ENCODE measurements at regions not wholly inside any gene's neighbourhood (a gene's known extent, or its start where the extent isn't known, plus 50 kb on each side); places are given as distances from the start of the nearest gene placed in this dataset.

DNA sequence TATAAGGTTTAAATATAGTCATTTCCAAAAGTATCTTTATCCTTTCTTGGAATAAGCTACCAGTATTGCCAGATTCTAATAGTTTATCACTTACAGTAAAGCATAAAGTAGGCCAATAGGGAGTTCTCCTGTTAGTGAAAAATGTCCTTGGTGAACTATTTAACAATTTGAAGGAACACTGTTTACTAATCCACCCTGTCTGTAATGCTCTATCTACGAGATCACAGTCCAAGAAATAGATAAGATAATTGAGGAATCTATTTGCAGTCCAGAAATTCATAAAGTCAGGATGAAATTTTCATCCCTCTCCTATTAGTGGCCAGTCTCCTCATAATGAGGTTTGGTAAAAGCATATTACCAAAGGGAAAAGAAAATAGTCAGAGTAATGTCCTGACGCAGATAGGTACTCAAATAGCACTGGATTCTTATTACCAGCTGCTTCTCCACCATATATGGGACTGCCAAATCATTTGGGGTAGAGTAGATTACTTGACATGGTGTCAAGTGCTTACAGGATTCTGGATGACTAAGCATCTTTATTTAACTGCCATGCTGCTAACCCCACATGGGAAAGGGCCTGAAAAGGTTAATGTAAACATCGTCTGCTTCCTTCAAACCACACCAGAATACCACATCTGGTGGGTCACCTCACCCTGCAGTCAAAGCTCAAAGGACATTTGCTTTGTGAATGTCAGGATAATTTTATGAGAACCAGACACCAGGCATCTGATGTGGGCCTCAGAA, 808.1 kb downstream of the EFNA5 start:
- in situ Hi-C loops (cut with HindIII; ENCODE audit: low pct_ligation_motif_present, low sequenced_read_pairs): no loop called here
- peak overlapping the region; percentile 45 for H3K27ac ChIP-seq
- H3K4me3 ChIP-seq (ENCODE audit: low read depth, low read length): no peak overlapping the region
- no peaks in the 10 kb centered on the region for H3K27me3 ChIP-seq (replicated peaks)
- H3K36me3 ChIP-seq (replicated peaks): no peaks in the 10 kb centered on the region
- TF ChIP-seq, protein P1, sequence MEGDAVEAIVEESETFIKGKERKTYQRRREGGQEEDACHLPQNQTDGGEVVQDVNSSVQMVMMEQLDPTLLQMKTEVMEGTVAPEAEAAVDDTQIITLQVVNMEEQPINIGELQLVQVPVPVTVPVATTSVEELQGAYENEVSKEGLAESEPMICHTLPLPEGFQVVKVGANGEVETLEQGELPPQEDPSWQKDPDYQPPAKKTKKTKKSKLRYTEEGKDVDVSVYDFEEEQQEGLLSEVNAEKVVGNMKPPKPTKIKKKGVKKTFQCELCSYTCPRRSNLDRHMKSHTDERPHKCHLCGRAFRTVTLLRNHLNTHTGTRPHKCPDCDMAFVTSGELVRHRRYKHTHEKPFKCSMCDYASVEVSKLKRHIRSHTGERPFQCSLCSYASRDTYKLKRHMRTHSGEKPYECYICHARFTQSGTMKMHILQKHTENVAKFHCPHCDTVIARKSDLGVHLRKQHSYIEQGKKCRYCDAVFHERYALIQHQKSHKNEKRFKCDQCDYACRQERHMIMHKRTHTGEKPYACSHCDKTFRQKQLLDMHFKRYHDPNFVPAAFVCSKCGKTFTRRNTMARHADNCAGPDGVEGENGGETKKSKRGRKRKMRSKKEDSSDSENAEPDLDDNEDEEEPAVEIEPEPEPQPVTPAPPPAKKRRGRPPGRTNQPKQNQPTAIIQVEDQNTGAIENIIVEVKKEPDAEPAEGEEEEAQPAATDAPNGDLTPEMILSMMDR (IDR thresholded peaks at IDR 0.05; ENCODE audit: low read depth, low read length, missing control alignments): no peak
- peak; percentile 74 for DNase-seq

DNA sequence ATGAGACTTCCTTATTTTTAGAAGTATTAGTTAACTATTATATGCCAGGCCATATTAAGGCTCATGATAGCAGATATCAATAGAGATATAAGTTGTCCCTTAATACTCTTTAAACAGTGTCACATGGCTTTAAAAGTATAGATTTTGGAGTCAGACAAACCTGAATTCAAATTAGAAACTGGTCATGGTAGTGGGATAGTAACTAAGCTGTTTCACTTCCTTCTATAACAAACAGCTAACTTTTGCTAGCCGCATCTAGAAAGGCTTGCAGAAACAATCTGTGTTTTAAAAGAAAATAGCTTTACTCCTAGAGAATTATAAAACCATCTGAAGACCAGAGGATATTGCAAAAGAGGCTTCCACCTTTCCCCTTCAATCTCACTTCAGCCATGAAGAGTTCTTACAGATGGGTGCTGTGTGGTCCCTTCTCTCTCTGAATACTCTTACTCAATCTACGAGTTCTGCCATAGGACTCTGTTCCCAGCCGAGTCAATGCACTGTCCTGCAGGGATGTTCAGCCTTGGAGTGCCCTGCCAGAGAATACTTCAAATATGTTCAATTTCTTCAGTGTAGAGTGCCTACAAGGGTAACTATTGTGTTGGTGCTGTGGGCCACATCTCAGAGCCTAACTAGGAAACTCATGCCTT, 810.2 kb downstream of the EFNA5 start:
- H3K27ac ChIP-seq: no peak overlapping the region
- no peak overlapping the region for H3K4me3 ChIP-seq (ENCODE audit: low read depth, low read length)
- TF ChIP-seq, protein P1 (IDR thresholded peaks at IDR 0.05; ENCODE audit: low read depth, low read length, missing control alignments): no peak
- no peak for DNase-seq
- H3K27me3 ChIP-seq (replicated peaks): no peaks in the 10 kb centered on the region
- in situ Hi-C loops (cut with HindIII; ENCODE audit: low pct_ligation_motif_present, low sequenced_read_pairs): no loop called here
- H3K36me3 ChIP-seq (replicated peaks): no peaks in the 10 kb centered on the region

DNA sequence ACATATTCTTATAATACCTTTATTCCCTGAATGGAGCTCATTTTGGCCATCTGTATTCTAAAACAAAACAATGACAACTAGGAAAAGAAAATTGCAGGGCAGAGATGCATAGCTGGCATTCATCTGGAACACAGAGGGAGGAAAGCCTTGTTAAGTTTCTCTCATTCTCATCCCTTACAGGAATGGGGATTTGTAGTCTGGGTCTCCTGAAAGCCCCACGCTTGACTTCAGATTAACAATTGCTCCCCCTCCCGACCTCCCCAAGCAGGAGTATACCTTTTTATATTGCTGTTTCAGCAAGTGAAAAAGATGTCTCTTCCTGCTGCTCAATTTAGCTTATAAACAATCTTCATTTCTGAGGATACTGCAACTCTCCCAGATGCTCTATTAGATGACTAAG, 812.1 kb downstream of the EFNA5 start:
- Histone ChIP-seq H3K36me3 (replicated peaks) (no peaks in the 10 kb centered on the region), H3K27me3 (replicated peaks) (no peaks in the 10 kb centered on the region), H3K4me3 (ENCODE audit: low read depth, low read length) (no peak overlapping the region), H3K27ac (no peak overlapping the region)
- no peak for DNase-seq
- TF ChIP-seq, protein P1 (IDR thresholded peaks at IDR 0.05; ENCODE audit: low read depth, low read length, missing control alignments): no peak
- in situ Hi-C loops (cut with HindIII; ENCODE audit: low pct_ligation_motif_present, low sequenced_read_pairs): no loop called here

DNA sequence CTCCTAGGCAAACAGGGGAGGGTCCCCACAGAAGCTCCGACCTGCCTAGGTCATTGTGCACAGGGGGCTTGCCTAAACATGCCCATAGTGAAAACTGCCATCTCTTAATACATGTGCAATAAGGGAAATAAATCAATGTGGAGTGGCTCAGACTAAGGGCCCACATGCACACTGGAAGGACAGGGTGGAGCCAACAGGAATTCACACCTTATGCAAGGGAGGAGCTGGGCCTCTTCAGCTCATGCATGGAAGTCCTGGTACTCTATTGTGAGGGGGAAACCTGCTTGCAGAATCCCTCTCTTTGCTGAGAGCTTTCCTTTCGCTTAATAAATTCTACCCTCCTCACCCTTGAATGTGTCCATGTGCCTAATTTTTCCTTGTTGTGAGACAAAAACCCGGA, 815.8 kb downstream of the EFNA5 start:
- Histone ChIP-seq H3K27me3 (replicated peaks) (no peaks in the 10 kb centered on the region), H3K36me3 (replicated peaks) (no peaks in the 10 kb centered on the region), H3K4me3 (ENCODE audit: low read depth, low read length) (no peak overlapping the region), H3K27ac (no peak overlapping the region)
- TF ChIP-seq, protein P1 (IDR thresholded peaks at IDR 0.05; ENCODE audit: low read depth, low read length, missing control alignments): no peak
- DNase-seq: no peak
- in situ Hi-C loops (cut with HindIII; ENCODE audit: low pct_ligation_motif_present, low sequenced_read_pairs): no loop called here

DNA sequence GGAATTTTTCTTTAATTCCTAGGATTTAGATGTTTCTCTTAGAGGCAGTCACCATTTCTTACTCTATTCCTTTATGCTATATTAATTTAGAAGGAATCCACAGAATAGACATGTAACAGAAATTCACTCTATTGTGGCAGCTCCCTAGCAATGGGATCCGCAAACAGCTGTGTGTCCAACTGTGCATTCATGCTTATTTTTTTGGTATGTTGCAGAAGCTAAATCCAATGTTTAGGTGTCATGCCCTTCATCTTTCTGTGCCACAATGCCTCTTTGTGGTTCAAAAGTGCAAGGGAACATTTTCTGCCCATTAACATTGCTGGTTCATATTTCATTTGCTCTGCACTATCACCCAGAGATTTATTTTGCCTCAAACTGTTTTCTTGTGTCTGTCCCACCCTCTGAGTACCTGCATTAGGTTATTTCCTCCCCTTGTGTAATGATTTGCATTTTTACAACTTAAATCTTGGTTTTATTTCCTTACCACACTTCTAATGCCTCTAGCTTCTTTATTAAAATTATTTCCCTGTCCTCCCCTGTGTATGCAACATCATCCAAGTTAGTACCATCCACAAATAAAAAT, 816.5 kb downstream of the EFNA5 start:
- no peak for DNase-seq
- in situ Hi-C loops (cut with HindIII; ENCODE audit: low pct_ligation_motif_present, low sequenced_read_pairs): no loop called here
- H3K27me3 ChIP-seq (replicated peaks): no peaks in the 10 kb centered on the region
- TF ChIP-seq, protein P1 (IDR thresholded peaks at IDR 0.05; ENCODE audit: low read depth, low read length, missing control alignments): no peak
- H3K27ac ChIP-seq: no peak overlapping the region
- no peaks in the 10 kb centered on the region for H3K36me3 ChIP-seq (replicated peaks)
- no peak overlapping the region for H3K4me3 ChIP-seq (ENCODE audit: low read depth, low read length)
